AG10803 (cell line): ENCODE measurements at regions not wholly inside any gene's neighbourhood (a gene's known extent, or its start where the extent isn't known, plus 50 kb on each side); places are given as distances from the start of the nearest gene placed in this dataset.

Source experiments
- DNase-seq: peaks from one replicate; pipeline ENCODE4 v3.0.0; 2010; ENCODE audit warnings: low read depth
- H3K4me3 ChIP-seq: 2 replicates; pipeline ENCODE4 v1.5.1; 2011; ENCODE audit warnings: mild to moderate bottlenecking, low read length, control low read depth
- TF ChIP-seq, protein P1 (sequence below): conservative IDR thresholded peaks from 2 replicates; pipeline ENCODE4 v1.5.1; 2011; ENCODE audit warnings: mild to moderate bottlenecking, low read length, control low read depth, inconsistent platforms

DNA sequence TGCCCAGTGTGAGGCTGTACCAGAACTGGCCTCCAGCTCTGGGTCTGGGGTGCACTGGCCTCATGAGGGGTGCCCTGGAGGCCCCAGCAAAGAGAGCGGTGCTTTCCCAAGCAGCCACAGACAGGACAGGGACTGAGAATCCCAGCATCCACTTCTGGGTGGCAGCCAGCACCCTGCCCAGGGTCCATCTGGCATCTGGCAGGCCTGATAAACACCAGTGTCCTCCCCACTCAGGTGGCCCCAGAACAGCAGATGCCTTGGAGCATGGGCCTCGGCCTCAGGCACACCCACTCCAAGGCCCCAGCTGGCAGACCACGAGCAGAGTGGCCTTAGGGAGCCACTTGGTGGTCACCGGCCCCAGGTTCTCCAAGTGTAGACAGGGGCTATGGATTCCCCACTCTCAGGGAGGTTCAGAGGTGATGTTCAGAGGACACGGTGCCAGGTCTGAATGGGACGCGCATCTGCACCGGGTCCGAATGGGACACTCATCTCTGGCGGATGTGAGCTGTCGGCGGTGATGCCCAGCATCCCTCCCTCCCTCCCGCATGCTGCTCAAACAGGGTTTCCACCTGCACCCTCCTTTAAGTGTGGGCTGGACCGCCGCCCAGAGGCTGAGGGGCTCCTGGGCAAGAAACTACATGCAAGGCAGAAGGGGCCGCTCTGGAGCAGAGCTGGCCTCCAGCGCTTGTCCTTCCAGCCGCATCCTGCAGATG, 82.2 kb upstream of the GPC1 start:
- no peak overlapping the region for H3K4me3 ChIP-seq
- no peak for DNase-seq
- TF ChIP-seq, protein P1, sequence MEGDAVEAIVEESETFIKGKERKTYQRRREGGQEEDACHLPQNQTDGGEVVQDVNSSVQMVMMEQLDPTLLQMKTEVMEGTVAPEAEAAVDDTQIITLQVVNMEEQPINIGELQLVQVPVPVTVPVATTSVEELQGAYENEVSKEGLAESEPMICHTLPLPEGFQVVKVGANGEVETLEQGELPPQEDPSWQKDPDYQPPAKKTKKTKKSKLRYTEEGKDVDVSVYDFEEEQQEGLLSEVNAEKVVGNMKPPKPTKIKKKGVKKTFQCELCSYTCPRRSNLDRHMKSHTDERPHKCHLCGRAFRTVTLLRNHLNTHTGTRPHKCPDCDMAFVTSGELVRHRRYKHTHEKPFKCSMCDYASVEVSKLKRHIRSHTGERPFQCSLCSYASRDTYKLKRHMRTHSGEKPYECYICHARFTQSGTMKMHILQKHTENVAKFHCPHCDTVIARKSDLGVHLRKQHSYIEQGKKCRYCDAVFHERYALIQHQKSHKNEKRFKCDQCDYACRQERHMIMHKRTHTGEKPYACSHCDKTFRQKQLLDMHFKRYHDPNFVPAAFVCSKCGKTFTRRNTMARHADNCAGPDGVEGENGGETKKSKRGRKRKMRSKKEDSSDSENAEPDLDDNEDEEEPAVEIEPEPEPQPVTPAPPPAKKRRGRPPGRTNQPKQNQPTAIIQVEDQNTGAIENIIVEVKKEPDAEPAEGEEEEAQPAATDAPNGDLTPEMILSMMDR: no peak

DNA sequence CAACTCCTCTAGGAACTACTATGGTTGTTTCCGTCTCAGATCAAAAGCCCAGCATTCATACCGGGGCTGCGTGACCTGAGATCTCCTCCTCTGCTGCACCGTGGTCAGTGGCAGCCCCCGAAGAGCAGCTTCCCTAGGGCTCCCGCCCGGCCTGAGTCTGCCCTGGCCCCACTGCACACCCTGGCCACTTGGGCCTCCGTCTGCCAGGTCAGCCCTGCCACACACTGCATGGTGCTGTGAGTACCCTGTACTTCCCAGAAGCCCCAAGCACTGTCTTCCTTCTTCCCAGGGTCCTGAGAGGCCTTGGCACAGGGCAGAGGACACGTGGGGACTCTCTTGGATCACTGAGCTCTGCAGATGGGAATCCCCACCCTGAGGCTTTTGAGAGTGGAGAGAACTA, 81.5 kb upstream of the GPC1 start:
- DNase-seq: no peak
- TF ChIP-seq, protein P1: no peak
- no peak overlapping the region for H3K4me3 ChIP-seq

DNA sequence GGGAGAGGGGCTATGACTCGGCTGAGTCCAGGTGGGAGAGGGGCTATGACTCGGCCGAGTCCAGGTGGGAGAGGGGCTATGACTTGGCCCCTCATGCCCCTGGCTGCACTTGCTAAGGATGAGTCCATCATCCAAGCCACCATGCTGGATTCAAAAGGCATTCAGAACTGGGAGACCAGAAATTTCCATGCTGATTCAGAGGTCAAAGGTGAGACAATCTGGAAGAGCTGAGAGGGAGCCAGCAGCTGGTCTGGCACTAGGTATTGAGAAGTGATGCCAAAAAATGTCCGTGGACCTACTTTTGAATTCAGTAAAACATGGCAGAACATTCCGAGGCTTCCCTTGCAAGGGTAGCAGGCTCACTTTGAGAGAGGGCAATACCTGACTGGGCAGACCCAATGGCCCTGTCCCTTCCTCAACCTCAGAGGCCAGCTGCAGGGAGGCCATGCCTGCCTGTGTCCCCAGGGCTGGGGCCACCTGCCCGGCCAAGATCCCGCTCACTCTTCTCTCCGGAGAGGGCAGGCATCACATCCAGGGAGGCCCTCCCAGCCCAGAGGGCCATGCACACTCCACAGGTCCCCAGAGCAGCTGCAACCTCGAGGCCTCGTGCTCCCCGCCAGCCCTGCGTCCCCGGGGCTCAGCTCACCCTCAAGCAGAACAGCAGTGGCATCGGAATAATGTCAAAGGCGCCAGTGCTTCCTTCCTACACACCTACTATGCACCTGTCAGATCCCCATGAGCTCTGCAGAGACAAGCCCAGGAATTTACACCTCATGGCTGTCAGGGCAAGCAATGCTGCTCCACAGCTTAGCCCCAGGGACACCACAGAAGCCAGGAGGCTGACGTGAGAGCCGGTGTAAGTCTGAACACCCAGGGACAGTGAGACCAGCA, 80.2 kb upstream of the GPC1 start:
- no peak for DNase-seq
- TF ChIP-seq, protein P1: no peak
- H3K4me3 ChIP-seq: no peak overlapping the region

DNA sequence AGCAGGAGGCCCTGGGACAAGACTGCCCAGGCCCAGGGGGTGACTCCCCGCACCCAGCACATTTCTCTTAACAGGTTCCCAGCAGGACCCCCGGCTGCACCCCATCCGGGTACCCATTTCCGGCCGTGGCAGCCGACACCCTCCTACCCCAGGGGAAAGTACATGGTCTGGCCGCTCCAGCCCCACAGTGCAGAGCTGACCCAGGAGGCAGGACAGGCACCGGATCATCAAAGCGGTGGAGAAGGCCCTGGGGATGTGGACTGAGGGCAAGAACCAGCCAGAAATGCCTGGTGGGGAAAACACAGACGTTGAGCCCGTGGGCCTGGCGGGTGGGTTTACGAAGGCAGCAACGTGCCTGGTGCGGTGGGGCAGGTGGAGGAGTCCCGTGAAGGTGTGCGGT, 79.5 kb upstream of the GPC1 start:
- no peak overlapping the region for H3K4me3 ChIP-seq
- TF ChIP-seq, protein P1: no peak
- DNase-seq: no peak

DNA sequence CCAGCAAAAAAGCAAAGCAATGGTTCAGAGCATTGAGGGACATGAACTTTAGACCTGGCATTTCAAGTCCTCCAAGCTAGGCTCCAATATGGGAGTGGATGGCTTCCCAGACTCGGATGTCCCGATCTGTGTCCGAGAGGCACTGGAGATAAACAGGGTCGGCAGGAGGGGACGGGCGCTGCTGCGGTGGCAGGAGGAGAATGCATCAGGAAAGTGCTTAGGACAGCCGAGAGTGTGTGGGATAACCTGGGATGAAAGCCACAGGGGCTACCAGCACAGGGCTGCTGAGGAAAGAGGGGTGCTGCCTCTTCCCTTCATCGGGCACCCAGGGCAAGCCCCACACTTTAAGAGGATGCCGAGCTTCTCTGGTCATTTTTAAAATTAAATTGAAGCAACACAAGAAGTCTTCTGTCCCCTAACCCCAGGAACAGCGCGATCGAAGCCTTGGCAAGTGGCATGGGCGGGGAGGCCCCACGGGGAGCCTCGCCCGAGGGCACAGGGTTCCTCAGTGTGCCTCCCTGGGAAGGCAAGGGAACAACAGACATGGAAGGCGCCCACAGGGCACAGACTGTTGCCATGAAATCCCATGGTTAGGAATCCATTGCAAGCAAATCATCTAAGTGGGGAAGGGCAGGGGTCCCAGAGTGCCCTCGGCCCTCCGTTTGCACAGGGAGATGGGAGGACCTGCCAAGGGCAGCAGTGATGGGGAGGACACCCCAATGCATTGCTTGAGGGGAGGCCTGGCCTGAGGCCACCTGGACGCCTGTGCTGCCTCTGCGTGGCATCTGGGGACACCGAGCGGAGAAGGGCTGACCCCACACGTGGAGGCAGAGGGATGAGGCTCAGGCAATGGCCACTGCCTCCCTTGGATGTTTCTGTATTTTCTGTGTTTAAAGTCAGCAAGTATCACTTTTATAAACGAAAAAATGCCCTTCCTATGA, 78.5 kb upstream of the GPC1 start:
- DNase-seq: no peak

DNA sequence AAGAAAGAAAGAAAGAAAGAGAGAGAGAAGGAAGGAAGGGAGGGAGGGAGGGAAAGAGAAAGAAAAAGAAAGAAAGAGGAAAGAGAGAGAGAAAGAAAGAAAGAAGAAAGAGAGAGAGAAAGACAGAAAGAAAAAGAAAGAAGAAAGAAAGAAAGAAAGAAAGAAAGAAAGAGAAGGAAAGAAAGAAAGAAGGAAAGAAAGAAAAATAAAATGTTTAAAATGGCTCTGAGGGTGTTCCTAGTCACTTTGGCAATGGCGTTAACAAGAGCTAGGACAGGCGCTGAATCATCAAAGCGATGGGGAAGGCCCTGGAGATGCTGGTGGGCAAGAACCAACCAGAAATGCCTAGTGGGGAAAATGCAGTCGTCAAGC, 77.8 kb upstream of the GPC1 start:
- no peak for DNase-seq
- TF ChIP-seq, protein P1: no peak
- H3K4me3 ChIP-seq: no peak overlapping the region

More for the DNA sequence above, 78.5 kb upstream of the GPC1 start:
- no peak overlapping the region for H3K4me3 ChIP-seq
- TF ChIP-seq, protein P1: no peak
